ENCODE measurements at regions not wholly inside any gene's neighbourhood (a gene's known extent, or its start where the extent isn't known, plus 50 kb on each side); places are given as distances from the start of the nearest gene placed in this dataset.

DNA sequence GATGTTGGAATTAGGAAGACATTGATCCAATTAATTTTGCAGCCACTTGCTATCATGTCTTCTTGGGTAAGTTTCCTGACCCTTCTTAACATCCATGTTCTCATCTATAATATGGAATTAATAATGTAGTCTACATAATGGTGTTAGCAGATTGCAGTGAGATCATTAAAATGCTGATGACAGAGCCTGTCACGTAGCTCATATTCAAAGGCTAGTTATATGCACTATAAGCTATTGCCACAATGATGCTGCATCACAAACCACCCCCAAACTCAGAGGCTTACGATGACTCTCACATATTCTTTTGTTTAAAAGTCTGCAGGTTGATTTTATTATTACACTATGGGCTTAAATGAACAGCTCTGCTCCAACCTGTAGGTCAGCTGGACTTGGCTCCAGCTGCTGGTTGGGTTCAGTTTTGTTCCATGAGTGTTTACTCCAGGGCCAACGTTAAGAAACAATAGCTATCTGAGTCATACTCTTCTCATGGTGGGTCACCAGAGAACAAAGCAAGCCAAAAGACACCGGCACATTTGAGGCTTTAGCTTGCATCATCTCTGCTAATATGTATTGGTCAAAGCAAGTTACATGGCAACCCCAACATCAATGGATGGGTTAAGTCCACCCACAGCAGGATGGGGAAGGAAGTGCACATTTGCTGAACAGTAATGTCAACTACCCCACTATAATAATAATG, 250.0 kb upstream of the SLCO3A1 start (continued):
- no peak for TF ChIP-seq ZFX (IDR thresholded peaks at IDR 0.05)
- TF ChIP-seq SRF (IDR thresholded peaks at IDR 0.05; ENCODE audit: low read depth), result no peak
- TF ChIP-seq ZNF274 (IDR thresholded peaks at IDR 0.05; ENCODE audit: low read depth, low read length), result no peak
- no peak for TF ChIP-seq RAD21 (IDR thresholded peaks at IDR 0.05; ENCODE audit: low read depth)
- TF ChIP-seq POLR2AphosphoS5 (IDR thresholded peaks at IDR 0.05; ENCODE audit: low read depth, low read length), result no peak

DNA sequence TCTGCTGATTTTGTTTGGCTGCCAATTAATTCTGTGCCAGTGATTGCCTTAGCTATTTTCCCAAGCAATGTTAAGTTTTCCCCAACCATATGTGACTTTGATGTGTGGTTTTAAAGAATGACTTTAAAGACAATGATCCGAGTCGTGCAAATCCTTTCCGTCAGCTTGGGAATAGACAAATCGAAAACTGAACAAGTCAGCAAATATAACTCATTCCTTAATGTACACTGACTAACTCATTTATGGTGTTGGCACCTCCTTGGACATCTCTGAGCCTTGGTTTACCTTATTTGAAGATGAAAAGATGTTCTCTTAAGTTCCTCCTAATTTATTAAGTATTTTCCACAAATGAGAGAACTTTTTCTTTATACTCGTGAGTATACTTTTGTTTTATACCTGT, 249.4 kb upstream of the SLCO3A1 start:
- no TSS peak for BruUV-seq (replicated peaks)
- intact Hi-C loops (cut with micrococcal nuclease), result no loop called here
- ATAC-seq (no peak), DNase-seq (ENCODE audit: low read depth, low spot score) (no peak)
- Histone ChIP-seq H3K27me3 (ENCODE audit: insufficient read depth, low read length) (0 out of 2 replicates have a peak, but pooled peaks cover 4% of the 10 kb centered on the region), H3K9me3 (ENCODE audit: control insufficient read depth in 1 of 2, insufficient read depth in 1 of 2, low read depth in 1 of 2, low read length in 2 of 2) (no peaks in the 10 kb centered on the region), H4K20me1 (ENCODE audit: insufficient read depth) (no peaks in the 10 kb centered on the region), H3K4me3 (replicated peaks in 1 of 2; ENCODE audit: low read depth in 1 of 2, low read length in 2 of 2) (no peak overlapping the region), H3K4me1 (ENCODE audit: control insufficient read depth in 1 of 2, insufficient read depth in 2 of 2, low read length in 2 of 2) (no peaks in the 10 kb centered on the region), H3K27ac (ENCODE audit: low read depth, low read length) (no peak overlapping the region), H3K36me3 (ENCODE audit: control insufficient read depth in 1 of 2, insufficient read depth in 2 of 2, low read length in 2 of 2) (no peaks in the 10 kb centered on the region), H3K4me2 (ENCODE audit: low read length) (no peak overlapping the region), H3K9me2 (ENCODE audit: insufficient read depth) (no peaks in the 10 kb centered on the region), H2AFZ (ENCODE audit: low read depth, low read length, poor library complexity, severe bottlenecking) (no peak overlapping the region), H3K79me2 (ENCODE audit: insufficient read depth, low read length) (no peaks in the 10 kb centered on the region), H3K9ac (ENCODE audit: low read length) (no peak overlapping the region)
- ChIA-PET POLR2A (no interaction called here), RAD21 (ENCODE audit: low non-redundant PET in 1 of 2, low total read pairs in 2 of 2, uncharacterized antibody in 2 of 2, unreplicated experiment in 2 of 2) (no interaction called here), CTCF (no interaction called here)
- TF ChIP-seq EZH2 (IDR thresholded peaks at IDR 0.05) (no peak), JUND (IDR thresholded peaks at IDR 0.05) (no peak), RAD21 (IDR thresholded peaks at IDR 0.05; ENCODE audit: low read depth) (no peak), ZFX (IDR thresholded peaks at IDR 0.05) (no peak), FOSL1 (IDR thresholded peaks at IDR 0.05; ENCODE audit: low read depth) (no peak), ELF1 (IDR thresholded peaks at IDR 0.05; ENCODE audit: borderline replicate concordance, low read depth) (no peak), CEBPB (IDR thresholded peaks at IDR 0.05; ENCODE audit: low read depth) (no peak), CBX3 (IDR thresholded peaks at IDR 0.05; ENCODE audit: low read depth) (no peak), EZH2phosphoT487 (IDR thresholded peaks at IDR 0.05; ENCODE audit: borderline replicate concordance) (no peak), POLR2AphosphoS5 (IDR thresholded peaks at IDR 0.05; ENCODE audit: low read depth, low read length) (no peak), SIN3A (IDR thresholded peaks at IDR 0.05; ENCODE audit: low read depth) (no peak)
- TF ChIP-seq, protein P1, sequence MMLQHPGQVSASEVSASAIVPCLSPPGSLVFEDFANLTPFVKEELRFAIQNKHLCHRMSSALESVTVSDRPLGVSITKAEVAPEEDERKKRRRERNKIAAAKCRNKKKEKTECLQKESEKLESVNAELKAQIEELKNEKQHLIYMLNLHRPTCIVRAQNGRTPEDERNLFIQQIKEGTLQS (IDR thresholded peaks at IDR 0.05), result no peak
- TF ChIP-seq, protein P2, sequence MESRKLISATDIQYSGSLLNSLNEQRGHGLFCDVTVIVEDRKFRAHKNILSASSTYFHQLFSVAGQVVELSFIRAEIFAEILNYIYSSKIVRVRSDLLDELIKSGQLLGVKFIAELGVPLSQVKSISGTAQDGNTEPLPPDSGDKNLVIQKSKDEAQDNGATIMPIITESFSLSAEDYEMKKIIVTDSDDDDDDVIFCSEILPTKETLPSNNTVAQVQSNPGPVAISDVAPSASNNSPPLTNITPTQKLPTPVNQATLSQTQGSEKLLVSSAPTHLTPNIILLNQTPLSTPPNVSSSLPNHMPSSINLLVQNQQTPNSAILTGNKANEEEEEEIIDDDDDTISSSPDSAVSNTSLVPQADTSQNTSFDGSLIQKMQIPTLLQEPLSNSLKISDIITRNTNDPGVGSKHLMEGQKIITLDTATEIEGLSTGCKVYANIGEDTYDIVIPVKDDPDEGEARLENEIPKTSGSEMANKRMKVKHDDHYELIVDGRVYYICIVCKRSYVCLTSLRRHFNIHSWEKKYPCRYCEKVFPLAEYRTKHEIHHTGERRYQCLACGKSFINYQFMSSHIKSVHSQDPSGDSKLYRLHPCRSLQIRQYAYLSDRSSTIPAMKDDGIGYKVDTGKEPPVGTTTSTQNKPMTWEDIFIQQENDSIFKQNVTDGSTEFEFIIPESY (IDR thresholded peaks at IDR 0.05; ENCODE audit: extremely low read depth, insufficient replicate concordance, low read length), result no peak

Data from HCT116 (cell line).